Lower leg skin (tissue), 4 donors: ENCODE measurements at regions not wholly inside any gene's neighbourhood (a gene's known extent, or its start where the extent isn't known, plus 50 kb on each side); places are given as distances from the start of the nearest gene placed in this dataset.

Source experiments
- DNase-seq, 2 donors: peaks; one replicate each; pipeline ENCODE4 v3.0.0-alpha.2; 2019; ENCODE audit warnings: low spot score in 2 of 2
- H3K4me3 ChIP-seq: fragments of 200-600 bp; sonication (generic); 2 replicates; pipeline ENCODE4 v1.5.1; 2017; ENCODE audit warnings: mild to moderate bottlenecking, low read depth; ENCODE audit not compliant: poor library complexity, severe bottlenecking
- CTCF ChIP-seq, 3 donors: fragments of 450-650 bp; IDR thresholded peaks; one replicate each; pipeline ENCODE4 v1.5.1; 2016; ENCODE audit warnings: antibody characterized with exemption in 3 of 3, mild to moderate bottlenecking in 3 of 3, moderate library complexity in 2 of 3
- POLR2A ChIP-seq, 2 donors: fragments of 450-650 bp; IDR thresholded peaks; one replicate each; pipeline ENCODE4 v1.6.1; 2016 to 2017; ENCODE audit warnings: antibody characterized with exemption in 2 of 2, mild to moderate bottlenecking in 1 of 2, moderate library complexity in 1 of 2
- WGBS, 2 donors: methylation state at CpG; one replicate each; pipeline ENCODE4 v1.1.5; 2018; 5-methylcytosine and 5-hydroxymethylcytosine counted together
- intact Hi-C: fragments of 100-400 bp; cut with DNase I; formaldehyde crosslinking; loops from one replicate; pipeline ENCODE4 v1.15.0; 2023; ENCODE audit warnings: low total_unique reads

DNA sequence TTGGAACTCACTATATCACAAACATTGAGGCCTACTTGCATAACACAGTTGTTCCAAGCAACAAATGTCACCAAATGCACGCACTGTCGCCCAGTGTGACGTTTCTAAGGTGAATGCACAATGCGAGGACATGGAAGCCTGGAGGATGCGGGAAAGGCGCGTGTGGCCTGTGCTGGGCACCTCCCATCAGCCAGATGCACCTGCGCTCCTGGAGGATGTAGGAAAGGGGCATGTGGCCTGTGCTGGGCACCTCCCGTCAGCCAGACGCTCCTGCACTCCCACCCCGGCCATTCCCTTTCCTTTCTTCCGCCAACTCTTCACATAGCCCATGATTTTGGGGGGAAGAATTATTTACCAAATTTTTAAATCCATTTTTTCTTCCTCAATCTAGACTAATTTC is 202.4 kb upstream of the SOX1 start:
- intact Hi-C loops: no loop called here
- WGBS, 2 donors: 82 to 87% methylated on average over 12 of the region's 12 CpGs
- no peak overlapping the region for H3K4me3 ChIP-seq
- no peak for DNase-seq
- TF ChIP-seq POLR2A (IDR thresholded peaks at IDR 0.05) (no peak), CTCF (IDR thresholded peaks at IDR 0.05) (no peak)

GRCh38 chr13:111865046-111865445 is 201.9 kb upstream of the SOX1 start:
- H3K4me3 ChIP-seq: no peak overlapping the region
- WGBS, 2 donors: 73 to 75% methylated on average over 7 of the region's 7 CpGs

DNA sequence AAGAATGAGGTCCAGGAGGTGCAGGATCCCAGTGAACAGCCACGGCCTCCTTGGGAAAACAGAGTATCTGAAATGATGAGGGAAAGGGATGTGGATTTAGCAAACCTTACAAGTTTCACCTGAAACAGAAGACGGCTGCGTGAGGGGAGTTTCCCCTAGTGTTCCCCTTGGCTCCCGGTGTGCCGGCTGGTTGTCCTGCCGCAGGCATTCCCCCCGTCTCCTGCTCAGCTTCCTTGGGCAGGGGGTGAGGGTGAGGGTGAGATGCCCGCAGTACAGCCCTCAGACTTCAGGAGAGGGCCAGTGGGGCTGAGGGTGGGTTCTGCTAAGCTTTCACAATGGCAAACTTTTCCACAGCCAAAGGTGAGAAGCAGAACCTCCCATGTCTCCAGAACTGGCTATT is 201.1 kb upstream of the SOX1 start:
- peak in 1 of 2 donors; percentile 82 for DNase-seq
- 80 to 85% methylated on average over 8 of the region's 8 CpGs for WGBS, 2 donors
- H3K4me3 ChIP-seq: no peak overlapping the region
- intact Hi-C loops: no loop called here
- TF ChIP-seq CTCF (IDR thresholded peaks at IDR 0.05): no peak
- no peak for TF ChIP-seq POLR2A (IDR thresholded peaks at IDR 0.05)

More at GRCh38 chr13:111865046-111865445, 201.9 kb upstream of the SOX1 start:
- no peak for DNase-seq
- TF ChIP-seq POLR2A (IDR thresholded peaks at IDR 0.05) (no peak), CTCF (IDR thresholded peaks at IDR 0.05) (no peak)
- intact Hi-C loops: no loop called here

GRCh38 chr13:111866731-111867245 is 200.2 kb upstream of the SOX1 start:
- WGBS, 2 donors: 87 to 89% methylated on average over 11 of the region's 11 CpGs
- H3K4me3 ChIP-seq: no peak overlapping the region
- no peak for TF ChIP-seq POLR2A (IDR thresholded peaks at IDR 0.05)
- no peak for TF ChIP-seq CTCF (IDR thresholded peaks at IDR 0.05)
- DNase-seq: peak in 1 of 2 donors; percentile 58
- intact Hi-C loops: no loop called here

DNA sequence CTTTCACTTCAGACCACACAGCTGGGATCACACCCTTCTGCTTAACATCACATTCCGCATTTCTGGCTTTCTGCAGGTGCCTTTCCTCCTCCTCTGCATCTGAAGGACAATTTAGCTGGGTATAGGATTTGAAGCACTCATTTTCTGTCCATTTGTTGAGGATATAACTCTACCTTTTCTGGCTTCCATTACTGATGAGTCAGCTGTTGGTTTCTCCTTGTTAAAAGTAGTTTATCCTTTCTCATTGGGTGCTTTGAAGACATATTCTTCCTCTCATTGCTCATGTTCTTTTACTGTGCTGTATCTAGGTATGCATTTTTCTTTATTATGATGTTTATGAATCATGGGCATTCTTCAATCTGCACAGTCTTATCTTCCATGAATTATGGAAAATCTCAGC is 199.3 kb upstream of the SOX1 start:
- no peak overlapping the region for H3K4me3 ChIP-seq
- DNase-seq: no peak
- TF ChIP-seq CTCF (IDR thresholded peaks at IDR 0.05) (no peak), POLR2A (IDR thresholded peaks at IDR 0.05) (no peak)
- intact Hi-C loops: no loop called here
- 78 to 91% methylated on average over 1 of the region's 1 CpG for WGBS, 2 donors

DNA sequence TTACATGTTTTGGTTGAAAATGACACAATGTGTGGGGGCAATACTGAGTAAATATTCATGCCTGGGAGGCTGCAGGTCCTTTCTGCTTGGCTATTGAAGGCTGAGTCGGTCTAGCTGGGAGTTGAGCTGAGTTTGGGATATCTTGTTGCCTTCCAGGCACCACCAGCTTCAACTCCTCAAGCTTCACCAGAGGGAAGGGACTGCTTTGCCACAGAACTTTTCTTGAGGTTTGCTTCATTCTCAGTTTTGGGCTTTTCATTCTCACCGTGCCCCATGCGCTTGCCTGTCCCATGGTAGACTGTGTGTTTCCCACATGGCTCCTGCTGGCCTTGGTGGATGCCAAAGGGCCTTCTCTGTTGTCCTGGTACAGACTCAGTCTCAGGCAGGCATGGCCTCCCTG is 198.2 kb upstream of the SOX1 start:
- no peak for DNase-seq
- 91 to 96% methylated on average over 3 of the region's 3 CpGs for WGBS, 2 donors
- H3K4me3 ChIP-seq: no peak overlapping the region
- TF ChIP-seq POLR2A (IDR thresholded peaks at IDR 0.05) (no peak), CTCF (IDR thresholded peaks at IDR 0.05) (no peak)
- intact Hi-C loops: no loop called here
